HK-2 (cell line): ENCODE measurements at regions not wholly inside any gene's neighbourhood (a gene's known extent, or its start where the extent isn't known, plus 50 kb on each side); places are given as distances from the start of the nearest gene placed in this dataset.

Experiments
- DNase-seq: peaks from one replicate; pipeline ENCODE4 v3.0.0-alpha.2; 2018; ENCODE audit not compliant: unreplicated experiment

DNA sequence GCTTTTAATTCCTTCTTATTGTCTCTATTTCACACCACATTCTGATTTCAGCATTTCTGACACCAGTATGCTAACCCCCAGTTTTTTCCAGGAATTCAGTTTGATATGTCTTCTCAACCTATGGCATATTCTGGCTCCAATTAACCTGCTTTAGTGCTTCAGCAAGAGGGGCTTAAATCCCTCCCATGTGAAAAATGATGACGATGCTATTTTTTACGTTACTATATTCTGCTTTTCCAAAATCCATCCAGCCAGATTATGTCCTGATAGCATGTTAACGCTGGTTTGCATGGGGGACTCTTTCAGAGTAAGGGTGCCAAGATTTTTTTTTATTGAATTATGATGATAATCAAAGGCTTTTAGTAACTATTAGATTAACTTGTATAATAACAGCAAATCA lies 163.3 kb upstream of the ADAMTS5 start:
- no peak for DNase-seq

GRCh38 chr21:27129694-27130093 lies 162.8 kb upstream of the ADAMTS5 start:
- DNase-seq: no peak

DNA sequence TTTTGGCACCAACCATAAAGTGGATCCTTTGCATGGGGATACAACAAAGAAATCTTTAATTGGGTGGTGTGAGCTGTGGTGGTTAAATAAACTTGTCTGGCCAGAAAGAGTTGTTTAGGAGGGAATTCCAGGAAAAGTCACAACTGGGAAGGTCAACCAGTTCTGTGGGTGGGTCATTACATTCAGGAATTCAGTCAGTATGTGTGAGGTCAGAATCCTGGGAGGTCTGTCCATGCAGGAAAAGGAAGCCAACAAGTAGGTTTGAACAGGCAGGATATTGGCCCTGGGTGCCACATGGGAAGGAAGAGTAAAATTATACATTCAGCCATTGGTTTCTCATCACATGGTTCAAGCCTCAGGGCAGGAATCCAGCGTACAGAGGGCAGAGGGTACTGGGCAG lies 162.3 kb upstream of the ADAMTS5 start:
- no peak for DNase-seq

- no peak for DNase-seq
These were observed 159.3 kb upstream of the ADAMTS5 start for GRCh38 chr21:27126140-27126539.

DNA sequence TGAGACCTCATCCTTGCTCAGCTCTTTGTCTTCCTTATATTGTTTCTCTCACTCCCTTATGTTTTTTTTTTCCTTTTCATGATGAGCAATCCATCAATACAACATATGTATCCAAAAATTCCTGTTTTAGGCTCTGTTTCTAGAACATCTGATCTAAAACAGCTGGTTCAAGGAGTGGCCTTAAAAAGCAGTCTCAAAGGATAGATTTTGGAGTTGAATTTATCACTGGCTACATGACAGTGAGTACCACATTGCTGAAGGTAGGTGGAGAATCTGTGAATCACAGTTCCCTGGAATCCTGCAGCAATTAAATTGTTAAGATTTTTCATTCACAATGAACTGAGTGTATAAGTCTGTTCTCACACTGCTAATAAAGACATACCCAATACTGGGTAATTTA lies 155.8 kb upstream of the ADAMTS5 start:
- DNase-seq: no peak

DNA sequence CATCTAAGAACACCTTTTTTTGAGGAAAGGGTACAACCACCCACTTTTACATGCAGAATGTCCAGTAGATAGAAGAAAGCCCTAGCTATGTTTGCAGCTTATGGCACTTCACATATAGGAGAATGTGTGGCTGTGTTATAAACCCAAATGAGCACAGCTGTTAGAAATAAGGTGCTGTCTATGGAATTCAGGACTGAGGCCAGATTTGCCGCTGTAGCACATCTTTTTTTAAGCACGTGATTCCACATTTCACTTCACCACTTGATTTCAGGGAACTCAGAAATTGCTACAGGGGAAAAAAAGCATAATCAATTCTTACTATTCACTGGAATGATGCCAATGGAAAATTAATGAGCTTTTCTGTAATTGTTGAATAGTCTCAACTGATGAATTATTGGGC lies 147.2 kb upstream of the ADAMTS5 start:
- no peak for DNase-seq

DNA sequence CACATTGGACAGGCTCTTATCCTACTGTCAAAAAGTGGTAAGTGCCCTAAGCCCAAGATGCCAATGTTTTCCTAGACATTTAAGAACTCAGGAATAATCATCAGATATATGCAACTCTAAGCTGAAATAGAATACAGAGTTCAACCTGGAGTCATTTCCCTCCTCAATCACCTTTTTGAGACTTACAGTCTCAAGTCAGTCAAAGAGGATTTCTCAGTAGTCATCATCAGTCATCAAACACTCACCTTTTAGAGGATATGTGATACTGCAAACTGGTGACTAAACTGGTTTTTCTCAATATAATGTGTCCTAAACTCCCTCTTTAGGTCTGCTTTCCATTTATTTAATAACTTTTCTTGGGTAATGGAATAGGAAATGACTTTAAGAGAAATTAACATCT lies 145.3 kb upstream of the ADAMTS5 start:
- DNase-seq: no peak

- DNase-seq: no peak
These were observed 144.1 kb upstream of the ADAMTS5 start for GRCh38 chr21:27110956-27111355.

DNA sequence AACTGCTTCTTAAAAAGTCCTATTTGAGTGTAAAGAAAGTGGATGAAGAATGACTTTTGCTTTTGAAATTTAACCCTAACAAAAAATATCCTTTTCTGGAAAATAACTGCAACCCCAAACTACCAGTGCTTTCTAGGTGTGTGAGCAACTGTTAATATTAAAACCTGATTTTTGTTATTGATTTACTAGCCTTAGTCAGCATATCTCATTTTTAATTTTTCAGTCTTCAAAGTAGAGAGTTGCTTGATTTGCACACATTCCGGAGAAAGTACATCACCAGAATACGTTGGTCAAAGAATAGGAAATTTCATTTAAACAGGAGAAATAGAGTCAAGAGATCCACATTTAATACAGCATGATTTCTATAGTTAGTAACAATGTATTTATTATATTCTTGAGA lies 141.8 kb upstream of the ADAMTS5 start:
- DNase-seq: no peak

- no peak for DNase-seq
These were observed 141.3 kb upstream of the ADAMTS5 start for GRCh38 chr21:27108228-27108627.

- no peak for DNase-seq
These were observed 138.1 kb upstream of the ADAMTS5 start for GRCh38 chr21:27104846-27105431.

DNA sequence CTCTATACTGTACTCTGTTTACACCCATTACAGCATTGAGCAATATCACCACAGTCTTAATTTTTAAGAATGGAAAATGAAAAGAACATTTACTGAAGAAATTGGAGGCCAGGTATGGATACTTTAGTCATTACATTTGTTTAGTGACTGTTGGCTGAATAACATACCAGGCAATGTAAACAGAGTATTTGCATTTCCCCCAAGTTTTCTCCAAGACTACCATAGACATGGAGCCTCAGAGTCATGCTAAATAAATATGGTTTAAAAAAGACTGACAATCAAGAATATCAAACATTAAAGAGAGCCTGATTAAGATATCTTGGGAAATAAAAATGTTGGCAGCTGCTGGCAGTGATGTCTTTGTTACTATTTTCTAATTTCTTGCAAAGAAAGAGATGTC lies 136.9 kb upstream of the ADAMTS5 start:
- no peak for DNase-seq

GRCh38 chr21:27101523-27101922 lies 134.6 kb upstream of the ADAMTS5 start:
- no peak for DNase-seq

DNA sequence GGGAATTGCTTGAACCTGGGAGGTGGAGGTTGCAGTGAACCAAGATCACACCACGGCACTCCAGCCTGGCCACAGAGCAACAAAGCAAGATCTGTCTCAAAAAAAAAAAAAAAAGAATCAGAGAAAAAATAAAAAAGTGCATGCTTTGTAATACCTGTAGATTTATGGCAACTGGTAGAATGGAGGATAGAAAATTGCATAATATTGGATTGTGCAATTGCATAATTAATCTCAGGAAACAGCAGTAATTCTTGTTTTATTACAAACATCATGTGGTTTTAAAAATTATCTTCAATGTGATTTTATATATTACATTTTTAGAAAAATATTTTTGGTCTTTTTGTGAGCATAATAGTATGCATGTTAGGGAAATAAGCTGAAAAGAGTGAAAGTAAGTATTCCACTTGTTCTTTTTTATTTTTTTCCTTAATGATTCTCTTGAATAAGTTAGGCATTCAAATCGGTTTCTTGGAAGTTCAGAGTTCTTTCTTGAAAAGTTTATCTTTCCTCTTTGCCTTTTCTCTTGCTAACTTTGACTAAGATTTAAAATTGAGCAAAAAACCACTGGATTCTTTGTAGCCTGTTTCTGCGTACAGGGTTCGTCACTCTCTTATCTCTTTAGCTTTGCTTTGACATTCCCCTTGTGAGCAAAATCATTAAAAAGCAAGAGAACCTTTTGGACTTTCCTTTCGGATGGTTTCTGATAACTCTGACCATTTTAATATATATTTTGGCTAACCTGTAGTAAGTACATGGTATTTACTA lies 127.5 kb upstream of the ADAMTS5 start:
- DNase-seq: no peak

- no peak for DNase-seq
These were observed 119.7 kb upstream of the ADAMTS5 start for GRCh38 chr21:27086630-27087029.

GRCh38 chr21:27086186-27086585 lies 119.3 kb upstream of the ADAMTS5 start:
- DNase-seq: no peak

GRCh38 chr21:27085387-27085786 lies 118.5 kb upstream of the ADAMTS5 start:
- DNase-seq: no peak

DNA sequence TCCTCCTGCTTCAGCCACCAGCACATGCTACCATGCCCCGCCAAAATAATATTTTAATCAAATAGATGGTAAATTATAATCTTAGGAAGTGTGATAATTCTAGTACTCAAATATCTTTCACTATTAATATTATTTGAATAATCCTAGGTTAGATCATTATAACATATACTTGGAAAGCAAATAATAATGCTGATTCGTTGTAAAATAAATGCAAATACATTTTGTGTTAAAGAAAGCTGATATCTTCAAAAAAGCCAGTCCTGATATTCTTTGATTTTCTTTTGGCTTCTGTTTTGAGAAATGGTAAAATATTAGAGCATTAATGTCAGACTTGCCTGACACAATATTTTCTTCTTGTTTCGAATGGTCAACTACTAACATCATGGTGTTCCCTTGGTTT lies 116.3 kb upstream of the ADAMTS5 start:
- DNase-seq: no peak

GRCh38 chr21:27082431-27083010 lies 115.6 kb upstream of the ADAMTS5 start:
- DNase-seq: no peak

DNA sequence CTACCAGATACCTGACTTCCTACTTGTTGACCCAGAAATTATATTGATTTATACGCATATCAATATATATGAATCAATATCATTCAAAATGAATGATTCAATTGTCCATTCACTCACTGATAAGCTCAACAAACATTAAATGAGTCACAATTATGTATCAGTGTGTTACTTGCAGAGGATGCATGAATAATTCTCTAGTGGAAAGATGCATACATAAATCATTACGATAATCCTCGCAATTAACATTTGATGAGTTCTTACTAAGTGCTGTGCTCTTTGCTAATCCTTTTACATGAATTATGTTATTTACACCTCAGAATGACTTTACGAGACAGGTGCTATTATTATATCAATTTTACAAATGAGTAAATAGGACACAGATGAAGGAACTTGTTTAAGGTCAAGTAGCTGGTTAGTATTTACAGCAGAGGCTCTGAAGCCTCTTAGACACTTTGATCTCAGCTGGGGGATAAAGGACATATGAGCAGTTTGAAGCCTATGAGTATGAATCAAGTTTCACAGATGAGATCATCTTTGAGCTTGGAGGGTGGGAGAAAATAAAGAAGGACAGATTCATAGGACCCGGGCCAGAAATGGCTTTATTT lies 112.8 kb upstream of the ADAMTS5 start:
- DNase-seq: no peak

DNA sequence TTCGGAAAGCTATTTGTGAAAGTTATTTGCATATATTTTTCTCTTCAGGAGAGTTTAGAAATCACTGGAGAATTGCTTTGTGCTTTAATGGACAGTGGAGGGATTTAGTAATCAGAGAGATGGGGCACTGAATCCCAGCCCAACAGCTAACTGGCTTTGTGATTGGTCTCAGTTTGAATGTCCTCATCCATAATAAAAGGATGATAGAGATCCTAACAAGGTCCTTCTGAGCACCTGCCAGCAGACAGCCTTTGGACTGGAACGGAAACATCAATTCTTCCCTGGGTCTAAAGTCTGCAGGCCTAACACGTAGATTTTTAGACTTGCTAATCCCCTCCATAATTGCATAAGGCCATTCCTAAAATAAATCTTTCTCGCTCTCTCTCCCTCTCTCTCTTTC lies 112.0 kb upstream of the ADAMTS5 start:
- no peak for DNase-seq

- DNase-seq: no peak
These were observed 110.6 kb upstream of the ADAMTS5 start for GRCh38 chr21:27077501-27077900.

DNA sequence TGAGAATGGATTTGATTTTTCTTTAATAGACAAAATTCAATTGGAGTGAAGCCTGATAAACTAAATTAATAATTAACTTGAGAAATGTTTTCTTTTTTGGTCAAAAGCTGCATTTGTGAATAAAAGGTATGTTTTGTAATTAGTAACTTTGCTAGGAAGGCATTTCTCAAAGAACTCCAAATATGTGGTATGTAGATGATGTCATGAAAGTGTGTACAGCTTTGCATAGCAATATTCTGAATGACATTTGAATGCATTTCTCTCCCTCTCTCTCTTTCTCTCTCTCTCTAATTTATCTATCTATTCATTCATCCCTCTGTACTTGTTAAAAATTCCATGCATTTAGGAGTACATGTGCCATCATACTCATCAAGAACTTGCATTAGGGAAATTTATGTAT lies 109.1 kb upstream of the ADAMTS5 start:
- DNase-seq: no peak
